GM12874 (cell line): ENCODE measurements at regions not wholly inside any gene's neighbourhood (a gene's known extent, or its start where the extent isn't known, plus 50 kb on each side); places are given as distances from the start of the nearest gene placed in this dataset.

Experiments used
- TF ChIP-seq, protein P1 (sequence below): IDR thresholded peaks from 2 replicates; pipeline ENCODE4 v1.5.1; 2011; ENCODE audit warnings: low read depth, mild to moderate bottlenecking, control low read depth, low read length, moderate library complexity; ENCODE audit not compliant: insufficient read depth

DNA sequence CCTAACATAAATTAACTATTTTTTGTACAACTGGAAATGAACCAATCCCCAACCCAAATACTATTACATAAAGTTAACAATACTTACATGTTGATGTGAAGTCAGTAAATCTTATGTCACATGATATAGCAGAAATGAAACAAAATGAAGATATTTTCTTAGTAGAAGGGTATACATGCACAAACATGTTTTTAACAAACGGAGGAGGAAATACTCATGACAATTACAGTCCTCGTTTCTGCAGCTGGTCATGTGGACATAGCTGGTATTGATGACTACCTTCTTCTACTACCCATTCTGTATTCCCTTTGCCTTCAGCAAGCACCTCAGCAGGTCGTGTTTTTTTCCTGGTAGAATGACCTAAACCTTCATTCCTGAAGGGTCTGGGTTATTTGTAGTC, 252.3 kb downstream of the HTR7 start:
- TF ChIP-seq, protein P1, sequence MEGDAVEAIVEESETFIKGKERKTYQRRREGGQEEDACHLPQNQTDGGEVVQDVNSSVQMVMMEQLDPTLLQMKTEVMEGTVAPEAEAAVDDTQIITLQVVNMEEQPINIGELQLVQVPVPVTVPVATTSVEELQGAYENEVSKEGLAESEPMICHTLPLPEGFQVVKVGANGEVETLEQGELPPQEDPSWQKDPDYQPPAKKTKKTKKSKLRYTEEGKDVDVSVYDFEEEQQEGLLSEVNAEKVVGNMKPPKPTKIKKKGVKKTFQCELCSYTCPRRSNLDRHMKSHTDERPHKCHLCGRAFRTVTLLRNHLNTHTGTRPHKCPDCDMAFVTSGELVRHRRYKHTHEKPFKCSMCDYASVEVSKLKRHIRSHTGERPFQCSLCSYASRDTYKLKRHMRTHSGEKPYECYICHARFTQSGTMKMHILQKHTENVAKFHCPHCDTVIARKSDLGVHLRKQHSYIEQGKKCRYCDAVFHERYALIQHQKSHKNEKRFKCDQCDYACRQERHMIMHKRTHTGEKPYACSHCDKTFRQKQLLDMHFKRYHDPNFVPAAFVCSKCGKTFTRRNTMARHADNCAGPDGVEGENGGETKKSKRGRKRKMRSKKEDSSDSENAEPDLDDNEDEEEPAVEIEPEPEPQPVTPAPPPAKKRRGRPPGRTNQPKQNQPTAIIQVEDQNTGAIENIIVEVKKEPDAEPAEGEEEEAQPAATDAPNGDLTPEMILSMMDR: no peak

DNA sequence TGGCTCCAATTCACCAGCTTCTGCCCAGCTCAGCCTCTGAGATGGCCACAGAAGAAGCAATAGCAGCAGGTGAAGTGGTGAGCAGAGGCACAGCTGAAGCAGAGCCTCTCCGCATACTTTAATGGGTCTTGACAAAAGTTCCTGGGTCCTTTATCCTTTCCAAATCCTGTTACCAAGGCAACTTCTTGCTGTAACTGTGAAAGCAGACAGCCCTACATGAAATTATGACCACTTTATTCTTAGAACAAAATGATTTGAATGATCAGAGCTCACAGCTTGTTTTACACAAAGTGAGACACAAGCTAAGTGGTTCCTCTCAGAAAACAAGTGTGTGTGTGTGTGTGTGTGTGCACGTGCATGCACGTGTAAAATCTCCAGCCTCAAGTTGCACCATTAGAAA, 245.6 kb downstream of the HTR7 start:
- TF ChIP-seq, protein P1: no peak

DNA sequence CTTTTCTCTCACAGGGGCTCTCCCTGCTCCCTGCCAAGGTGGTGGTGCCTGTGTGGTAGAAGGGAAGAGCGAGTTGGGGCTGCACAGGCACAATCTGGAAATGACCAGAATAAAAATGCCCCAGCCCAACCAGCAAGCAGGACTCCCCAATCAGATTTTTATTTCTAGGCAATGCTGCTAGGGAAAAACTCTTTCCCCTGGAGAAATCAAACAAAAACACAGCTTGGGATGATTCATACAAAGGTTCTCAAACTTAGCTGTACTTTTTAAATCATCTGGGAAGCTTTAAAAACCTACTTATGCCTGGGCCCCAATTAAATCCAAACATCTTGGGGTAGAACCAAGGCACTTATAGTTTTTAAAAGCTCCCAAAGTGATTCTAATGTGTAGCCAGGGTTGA, 243.2 kb downstream of the HTR7 start:
- TF ChIP-seq, protein P1: no peak

DNA sequence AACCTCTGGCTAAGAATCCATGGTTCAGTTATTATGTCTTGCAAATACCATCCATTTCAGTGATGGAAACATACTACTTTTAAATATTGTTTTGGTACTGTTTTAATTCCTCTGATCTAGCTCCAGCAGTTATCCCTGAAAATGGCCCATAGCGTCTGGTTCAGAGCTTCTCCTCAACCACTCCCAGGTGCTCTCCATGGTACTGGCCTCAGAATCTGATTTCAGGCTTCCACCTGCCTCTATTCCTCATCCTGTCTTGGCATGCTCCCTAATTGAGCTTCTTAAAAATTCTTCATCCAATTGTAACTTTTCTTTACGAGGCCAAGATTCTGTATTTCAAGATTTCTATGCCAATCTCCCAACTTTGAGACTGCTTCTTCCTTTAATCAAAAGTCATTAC, 236.3 kb downstream of the HTR7 start:
- TF ChIP-seq, protein P1: no peak

DNA sequence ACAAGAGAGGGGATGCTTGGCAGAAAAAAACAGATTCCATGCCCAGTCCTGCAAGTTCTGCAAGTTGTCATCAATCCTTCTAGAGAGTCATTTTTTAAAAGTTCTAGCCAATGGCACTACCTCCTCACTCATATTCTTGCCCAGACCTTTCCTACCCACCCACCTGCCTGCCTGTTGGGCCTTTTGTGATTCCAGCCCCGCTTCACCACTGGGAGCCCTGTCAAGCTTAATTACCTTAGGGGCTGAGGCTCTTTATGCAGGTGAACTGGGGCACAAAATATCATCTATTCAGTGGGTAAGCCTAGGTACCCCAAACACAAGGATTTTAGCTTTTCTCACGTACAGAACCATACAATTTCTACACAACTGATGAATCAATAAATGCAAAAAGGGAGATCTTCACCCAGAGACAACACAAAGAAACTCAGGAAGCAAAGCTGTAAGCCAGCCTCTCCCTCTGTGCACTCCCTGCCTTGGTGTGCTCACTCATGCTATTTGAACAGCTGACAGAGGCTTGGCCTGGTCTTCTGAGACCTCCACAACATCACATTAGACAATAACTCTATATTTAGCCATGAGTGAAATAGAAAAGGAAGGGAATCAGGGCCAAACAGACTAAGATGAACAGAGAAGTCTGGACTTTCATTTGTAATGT, 222.6 kb downstream of the HTR7 start:
- TF ChIP-seq, protein P1: no peak

DNA sequence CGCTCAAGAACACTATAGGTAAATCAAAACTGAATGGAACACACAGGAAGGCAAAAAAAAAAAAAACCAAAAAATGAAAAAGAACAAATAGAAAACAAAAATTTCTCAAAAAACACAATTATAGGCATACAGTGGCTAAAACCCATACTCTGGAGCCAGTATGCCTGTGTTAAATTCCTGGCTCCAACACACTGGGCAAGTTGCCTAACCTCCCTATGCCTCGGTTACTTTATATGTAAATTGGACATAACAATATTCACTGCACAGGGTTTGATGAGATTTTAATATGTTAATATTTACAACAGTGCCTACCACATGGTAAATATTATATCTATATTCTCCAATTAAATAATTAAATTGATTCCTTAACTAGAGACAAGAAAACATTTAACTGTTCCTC, 217.1 kb downstream of the HTR7 start:
- TF ChIP-seq, protein P1: no peak

DNA sequence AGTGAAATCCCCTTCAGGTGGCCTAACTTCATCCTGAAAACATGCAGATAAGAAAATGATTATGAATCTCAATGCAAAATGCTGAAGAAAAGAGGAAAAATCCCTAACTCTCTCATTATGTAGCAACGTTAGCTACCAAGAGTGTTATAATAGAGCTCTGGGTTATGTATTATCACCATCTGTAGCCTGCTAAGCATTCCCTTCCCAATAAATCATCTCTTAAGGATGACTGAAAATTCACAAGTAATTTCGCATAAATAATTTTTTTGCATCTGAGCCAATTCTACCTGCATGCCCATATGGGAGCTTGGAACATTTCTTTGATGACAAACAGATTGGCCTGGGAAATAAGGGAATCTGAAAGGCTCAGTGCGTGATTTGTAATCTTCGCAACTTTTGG, 216.1 kb downstream of the HTR7 start:
- TF ChIP-seq, protein P1: no peak
